GM19035 (cell line): ENCODE measurements at regions not wholly inside any gene's neighbourhood (a gene's known extent, or its start where the extent isn't known, plus 50 kb on each side); places are given as distances from the start of the nearest gene placed in this dataset.

Experiments used
- ATAC-seq: cut with Tn5 transposase; IDR thresholded peaks from one replicate; pipeline ENCODE4 v1.9.1; 2021; ENCODE audit not compliant: unreplicated experiment

- no peak for ATAC-seq
Measured at GRCh38 chr4:187176261-187176910, 452.7 kb upstream of the FAT1 start.

- ATAC-seq: no peak
Measured at GRCh38 chr4:187178084-187178483, 454.4 kb upstream of the FAT1 start.

GRCh38 chr4:187178587-187178986, 454.9 kb upstream of the FAT1 start:
- ATAC-seq: no peak

GRCh38 chr4:187179086-187180058, 455.7 kb upstream of the FAT1 start:
- ATAC-seq: no peak

- no peak for ATAC-seq
Measured at GRCh38 chr4:187181054-187181453, 457.4 kb upstream of the FAT1 start.

- no peak for ATAC-seq
Measured at GRCh38 chr4:187183346-187183745, 459.7 kb upstream of the FAT1 start.

- ATAC-seq: no peak
Measured at GRCh38 chr4:187183826-187184225, 460.2 kb upstream of the FAT1 start.

GRCh38 chr4:187184508-187184907, 460.9 kb upstream of the FAT1 start:
- ATAC-seq: no peak

GRCh38 chr4:187188118-187188517, 464.5 kb upstream of the FAT1 start:
- ATAC-seq: no peak

GRCh38 chr4:187188741-187189140, 465.1 kb upstream of the FAT1 start:
- no peak for ATAC-seq

- ATAC-seq: no peak
Measured at GRCh38 chr4:187190390-187190789, 466.7 kb upstream of the FAT1 start.

GRCh38 chr4:187191676-187192075, 468.0 kb upstream of the FAT1 start:
- no peak for ATAC-seq

- ATAC-seq: no peak
Measured at GRCh38 chr4:187192266-187192665, 468.6 kb upstream of the FAT1 start.

GRCh38 chr4:187193141-187193540, 469.5 kb upstream of the FAT1 start:
- ATAC-seq: no peak

GRCh38 chr4:187204389-187204918, 480.8 kb upstream of the FAT1 start:
- ATAC-seq: no peak

GRCh38 chr4:187207931-187208330, 484.3 kb upstream of the FAT1 start:
- no peak for ATAC-seq

GRCh38 chr4:187208651-187209050, 485.0 kb upstream of the FAT1 start:
- ATAC-seq: no peak

GRCh38 chr4:187209921-187210613, 486.4 kb upstream of the FAT1 start:
- ATAC-seq: no peak

GRCh38 chr4:187212446-187213080, 488.9 kb upstream of the FAT1 start:
- no peak for ATAC-seq

GRCh38 chr4:187215438-187215837, 491.8 kb upstream of the FAT1 start:
- no peak for ATAC-seq

GRCh38 chr4:187218705-187219245, 495.1 kb upstream of the FAT1 start:
- no peak for ATAC-seq
